Smooth muscle cell (in vitro differentiated cells): ENCODE measurements at regions not wholly inside any gene's neighbourhood (a gene's known extent, or its start where the extent isn't known, plus 50 kb on each side); places are given as distances from the start of the nearest gene placed in this dataset.

Experiments used
- DNase-seq: peaks from one replicate; lab custom pipeline; 2025; ENCODE audit not compliant: unreplicated experiment; lab: John Stamatoyannopoulos, UW
- H2AFZ ChIP-seq: fragments of 200-600 bp; sonication (generic); 2 replicates; pipeline ENCODE4 v1.6.0; 2016; ENCODE audit warnings: antibody characterized with exemption, low read depth, mild to moderate bottlenecking
- H3F3A ChIP-seq: fragments of 200-600 bp; sonication (generic); 2 replicates; pipeline ENCODE4 v1.6.0; 2017; ENCODE audit warnings: antibody characterized with exemption, low read depth
- H3K27ac ChIP-seq: fragments of 200-600 bp; sonication (generic); 2 replicates; pipeline ENCODE4 v1.5.1; 2016; ENCODE audit warnings: low read depth, mild to moderate bottlenecking
- H3K27me3 ChIP-seq: fragments of 200-600 bp; sonication (generic); 2 replicates; pipeline ENCODE4 v1.6.1; 2016; ENCODE audit warnings: low read depth, mild to moderate bottlenecking
- H3K36me3 ChIP-seq: fragments of 200-600 bp; sonication (generic); 2 replicates; pipeline ENCODE4 v1.5.1; 2016; ENCODE audit warnings: low read depth
- H3K4me1 ChIP-seq: fragments of 200-600 bp; sonication (generic); 2 replicates; pipeline ENCODE4 v1.5.1; 2016; ENCODE audit warnings: low read depth
- H3K4me2 ChIP-seq: fragments of 200-600 bp; sonication (generic); 2 replicates; pipeline ENCODE4 v1.6.0; 2016; ENCODE audit warnings: mild to moderate bottlenecking
- H3K4me3 ChIP-seq: fragments of 200-600 bp; sonication (generic); 2 replicates; pipeline ENCODE4 v1.5.1; 2016; ENCODE audit warnings: mild to moderate bottlenecking
- H3K79me2 ChIP-seq: fragments of 200-600 bp; sonication (generic); 2 replicates; pipeline ENCODE4 v1.6.0; 2016; ENCODE audit warnings: low read depth, mild to moderate bottlenecking
- H3K9ac ChIP-seq: fragments of 200-600 bp; sonication (generic); 2 replicates; pipeline ENCODE4 v1.6.0; 2016; ENCODE audit warnings: low read depth
- H3K9me3 ChIP-seq: fragments of 200-600 bp; sonication (generic); replicated peaks from 2 replicates; pipeline ENCODE4 v1.5.1; 2016; ENCODE audit warnings: low read depth
- H4K20me1 ChIP-seq: fragments of 200-600 bp; sonication (generic); 2 replicates; pipeline ENCODE4 v1.6.0; 2016; ENCODE audit warnings: low read depth
- WGBS: methylation state at CpG from one replicate; pipeline ENCODE4 v1.1.7; 2016; ENCODE audit warnings: low lambda C conversion rate; 5-methylcytosine and 5-hydroxymethylcytosine counted together
- TF ChIP-seq, protein P1 (sequence below): fragments of 200-600 bp; sonication (generic); IDR thresholded peaks from 2 replicates; pipeline ENCODE4 v1.5.1; 2017; ENCODE audit warnings: borderline replicate concordance, mild to moderate bottlenecking, antibody characterized with exemption; ENCODE audit not compliant: insufficient read depth, poor library complexity, severe bottlenecking

GRCh38 chr21:15119486-15119885 lies 54.7 kb upstream of the NRIP1 start:
- H4K20me1 ChIP-seq, result no peaks in the 10 kb centered on the region

DNA sequence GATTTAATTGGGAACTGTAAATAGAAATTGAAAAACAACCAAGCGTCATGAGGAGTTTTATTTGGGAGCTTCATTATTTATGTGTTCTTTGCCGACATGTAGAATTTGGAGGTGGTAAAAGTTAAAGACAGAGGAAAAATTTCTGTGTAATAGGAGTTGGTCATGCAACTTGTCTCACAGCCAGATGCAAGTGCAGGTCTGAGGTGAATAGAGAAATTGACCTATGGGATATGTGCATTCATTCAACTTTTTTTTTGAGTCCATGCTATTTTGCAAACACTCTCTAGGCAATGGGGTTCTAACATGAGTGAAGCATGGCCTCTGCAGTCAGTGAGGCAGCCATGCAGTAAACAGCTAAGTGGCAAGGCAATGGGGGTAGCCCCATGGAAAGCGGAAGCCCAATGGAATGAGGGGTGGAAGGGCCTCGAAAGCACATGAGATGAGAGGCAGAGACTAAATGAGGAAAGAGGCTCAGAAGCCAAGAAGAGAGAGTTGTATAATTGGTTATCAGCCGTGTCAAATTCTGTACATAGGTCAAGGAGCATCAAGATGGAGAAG lies 56.4 kb upstream of the NRIP1 start:
- H3K4me2 ChIP-seq, result no peak overlapping the region
- H3F3A ChIP-seq, result no peaks in the 10 kb centered on the region
- WGBS, result 92% methylated on average over 5 of the region's 5 CpGs
- H3K4me3 ChIP-seq, result no peak overlapping the region
- peak overlapping the region; percentile 78 for H2AFZ ChIP-seq
- H3K27ac ChIP-seq, result no peak overlapping the region
- TF ChIP-seq, protein P1, sequence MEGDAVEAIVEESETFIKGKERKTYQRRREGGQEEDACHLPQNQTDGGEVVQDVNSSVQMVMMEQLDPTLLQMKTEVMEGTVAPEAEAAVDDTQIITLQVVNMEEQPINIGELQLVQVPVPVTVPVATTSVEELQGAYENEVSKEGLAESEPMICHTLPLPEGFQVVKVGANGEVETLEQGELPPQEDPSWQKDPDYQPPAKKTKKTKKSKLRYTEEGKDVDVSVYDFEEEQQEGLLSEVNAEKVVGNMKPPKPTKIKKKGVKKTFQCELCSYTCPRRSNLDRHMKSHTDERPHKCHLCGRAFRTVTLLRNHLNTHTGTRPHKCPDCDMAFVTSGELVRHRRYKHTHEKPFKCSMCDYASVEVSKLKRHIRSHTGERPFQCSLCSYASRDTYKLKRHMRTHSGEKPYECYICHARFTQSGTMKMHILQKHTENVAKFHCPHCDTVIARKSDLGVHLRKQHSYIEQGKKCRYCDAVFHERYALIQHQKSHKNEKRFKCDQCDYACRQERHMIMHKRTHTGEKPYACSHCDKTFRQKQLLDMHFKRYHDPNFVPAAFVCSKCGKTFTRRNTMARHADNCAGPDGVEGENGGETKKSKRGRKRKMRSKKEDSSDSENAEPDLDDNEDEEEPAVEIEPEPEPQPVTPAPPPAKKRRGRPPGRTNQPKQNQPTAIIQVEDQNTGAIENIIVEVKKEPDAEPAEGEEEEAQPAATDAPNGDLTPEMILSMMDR, result no peak
- H3K9me3 ChIP-seq, result no peaks in the 10 kb centered on the region
- no peaks in the 10 kb centered on the region for H3K4me1 ChIP-seq
- no peak overlapping the region for H3K9ac ChIP-seq
- H4K20me1 ChIP-seq, result no peaks in the 10 kb centered on the region
- no peaks in the 10 kb centered on the region for H3K27me3 ChIP-seq
- DNase-seq, result no peak
- H3K36me3 ChIP-seq, result no peaks in the 10 kb centered on the region
- H3K79me2 ChIP-seq, result no peaks in the 10 kb centered on the region

More at GRCh38 chr21:15119486-15119885, 54.7 kb upstream of the NRIP1 start:
- TF ChIP-seq, protein P1, result no peak
- H3K4me2 ChIP-seq, result no peak overlapping the region
- H3F3A ChIP-seq, result no peaks in the 10 kb centered on the region
- no peak for DNase-seq
- H3K79me2 ChIP-seq, result no peaks in the 10 kb centered on the region
- H2AFZ ChIP-seq, result no peak overlapping the region
- no peaks in the 10 kb centered on the region for H3K27me3 ChIP-seq
- no peaks in the 10 kb centered on the region for H3K4me1 ChIP-seq
- no peak overlapping the region for H3K27ac ChIP-seq
- WGBS, result 90% methylated on average over 3 of the region's 3 CpGs
- H3K4me3 ChIP-seq, result no peak overlapping the region
- no peaks in the 10 kb centered on the region for H3K9me3 ChIP-seq
- H3K36me3 ChIP-seq, result no peaks in the 10 kb centered on the region
- H3K9ac ChIP-seq, result no peak overlapping the region

DNA sequence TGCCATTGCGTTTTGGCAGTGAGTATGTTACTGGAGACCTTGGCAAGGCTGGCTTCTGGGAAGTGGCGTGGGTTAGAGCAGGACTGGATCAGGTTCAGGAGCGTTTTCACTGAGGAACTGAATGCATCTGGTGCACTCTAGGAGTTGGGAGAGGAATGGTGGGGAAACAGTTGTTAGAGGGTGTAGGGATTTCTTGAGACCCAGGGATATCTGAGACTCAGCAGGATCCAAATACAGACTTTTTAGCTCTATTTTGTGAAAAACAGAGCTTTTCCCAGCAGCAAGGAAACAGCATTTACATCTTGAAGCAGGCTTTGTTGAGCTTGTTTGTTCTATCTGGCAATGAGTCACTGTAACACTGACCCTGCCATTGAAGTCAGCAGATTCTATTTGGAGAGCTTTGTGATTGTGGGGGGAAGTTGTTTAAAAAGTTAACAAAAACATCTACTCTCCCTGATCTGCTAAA lies 56.9 kb upstream of the NRIP1 start:
- WGBS, result 57% methylated on average over 3 of the region's 3 CpGs
- no peak overlapping the region for H3K27ac ChIP-seq

More for the DNA sequence above, 56.9 kb upstream of the NRIP1 start:
- no peaks in the 10 kb centered on the region for H3F3A ChIP-seq
- no peaks in the 10 kb centered on the region for H3K27me3 ChIP-seq
- H3K79me2 ChIP-seq, result no peaks in the 10 kb centered on the region
- H3K4me3 ChIP-seq, result no peak overlapping the region
- H3K4me1 ChIP-seq, result no peaks in the 10 kb centered on the region
- no peaks in the 10 kb centered on the region for H3K36me3 ChIP-seq
- no peak overlapping the region for H3K4me2 ChIP-seq
- peak overlapping the region; percentile 78 for H2AFZ ChIP-seq
- H3K9me3 ChIP-seq, result no peaks in the 10 kb centered on the region
- H3K9ac ChIP-seq, result no peak overlapping the region
- no peaks in the 10 kb centered on the region for H4K20me1 ChIP-seq
- no peak for DNase-seq
- TF ChIP-seq, protein P1, result no peak
